GM12874 (cell line): ENCODE measurements at regions not wholly inside any gene's neighbourhood (a gene's known extent, or its start where the extent isn't known, plus 50 kb on each side); places are given as distances from the start of the nearest gene placed in this dataset.

Source experiments
- CTCF ChIP-seq: IDR thresholded peaks from 2 replicates; pipeline ENCODE4 v1.5.1; 2011; ENCODE audit warnings: low read depth, mild to moderate bottlenecking, control low read depth, low read length, moderate library complexity; ENCODE audit not compliant: insufficient read depth

DNA sequence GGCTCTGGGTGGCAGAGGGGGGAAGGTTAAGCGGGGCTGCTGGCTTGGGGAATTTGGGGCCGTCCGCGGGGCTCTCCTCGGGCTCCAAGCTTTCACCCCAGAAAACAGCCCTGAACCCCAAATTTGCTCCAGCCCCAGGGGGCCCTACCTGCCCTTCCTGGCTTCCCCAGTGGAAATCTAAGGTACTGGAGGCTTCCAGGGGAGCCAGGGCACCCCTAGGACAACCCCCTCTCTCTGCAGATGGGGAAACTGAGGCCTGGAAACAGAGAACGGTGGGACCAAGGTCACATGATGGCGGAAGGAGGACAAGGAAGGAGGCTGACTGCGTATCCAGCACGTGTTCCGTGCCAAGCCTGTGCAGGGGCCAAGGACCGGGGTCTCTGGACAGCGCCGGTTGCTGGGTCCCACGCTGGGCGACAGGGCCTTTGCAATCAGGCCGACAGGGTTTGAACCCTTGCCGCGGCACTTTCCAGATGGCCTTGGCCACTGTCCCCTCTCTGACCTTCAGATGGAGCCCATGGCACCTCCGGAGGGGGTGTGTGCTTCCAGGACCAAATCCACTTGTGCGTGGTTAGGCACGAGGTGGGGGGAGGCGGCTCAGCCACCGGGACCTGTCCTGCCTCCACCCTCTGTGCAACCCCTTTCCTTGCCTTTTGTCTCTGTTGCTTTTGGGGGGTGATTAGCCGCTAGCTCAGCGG is 183.1 kb downstream of the C9orf50 start:
- TF ChIP-seq CTCF, result no peak

GRCh38 chr9:129436751-129437625 is 183.9 kb downstream of the C9orf50 start:
- no peak for TF ChIP-seq CTCF

DNA sequence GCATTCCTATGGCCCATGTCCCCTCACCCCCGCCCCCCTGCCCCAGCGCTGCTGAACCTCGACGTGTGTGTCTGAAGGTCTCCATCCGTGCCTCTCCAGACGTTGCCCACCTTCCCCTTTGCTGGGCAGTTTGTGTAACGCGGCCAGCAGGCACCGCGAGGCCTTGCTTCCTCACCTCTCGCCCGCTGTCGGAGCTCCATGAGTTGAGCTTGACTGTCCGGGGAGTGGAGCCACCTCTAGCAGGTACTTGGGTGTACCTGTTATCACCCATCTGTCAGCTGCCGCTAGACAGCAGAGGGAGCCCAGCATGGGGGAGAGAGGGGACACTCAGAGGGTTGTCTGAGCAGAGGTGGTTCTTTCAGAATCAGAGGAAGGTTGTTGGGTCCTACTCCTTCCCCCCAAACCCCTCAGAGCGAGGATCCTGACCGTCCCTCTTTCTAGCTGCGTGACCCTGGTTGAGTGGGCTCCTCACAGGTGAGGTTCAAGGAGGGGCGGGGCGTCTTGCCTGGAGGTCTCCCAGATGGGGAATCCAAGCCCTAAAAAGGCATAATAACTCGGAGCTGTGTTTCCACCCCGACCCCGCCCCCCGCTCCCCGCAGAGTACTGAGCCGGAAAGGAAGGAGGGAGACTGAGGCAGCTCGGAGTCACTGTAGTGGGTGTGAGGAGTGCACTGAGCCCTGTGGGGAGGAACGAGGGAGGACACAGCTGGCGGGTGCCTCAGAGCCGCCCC is 184.7 kb downstream of the C9orf50 start:
- TF ChIP-seq CTCF, result no peak

GRCh38 chr9:129435291-129435690 is 185.6 kb downstream of the C9orf50 start:
- TF ChIP-seq CTCF, result no peak

- TF ChIP-seq CTCF, result no peak
Measured at GRCh38 chr9:129434187-129434586, 186.7 kb downstream of the C9orf50 start.

GRCh38 chr9:129432297-129433154 is 188.4 kb downstream of the C9orf50 start:
- TF ChIP-seq CTCF, result no peak
